NCI-H345 (cell line): ENCODE measurements at regions not wholly inside any gene's neighbourhood (a gene's known extent, or its start where the extent isn't known, plus 50 kb on each side); places are given as distances from the start of the nearest gene placed in this dataset.
"Not testable (repeated sequence)": the region's sequence is repeated elsewhere in the genome, so short reads cannot be mapped to it uniquely, and the experiment has no call there.

Experiments used
- DNase-seq: peaks from one replicate; lab custom pipeline; 2025; lab: John Stamatoyannopoulos, UW

DNA sequence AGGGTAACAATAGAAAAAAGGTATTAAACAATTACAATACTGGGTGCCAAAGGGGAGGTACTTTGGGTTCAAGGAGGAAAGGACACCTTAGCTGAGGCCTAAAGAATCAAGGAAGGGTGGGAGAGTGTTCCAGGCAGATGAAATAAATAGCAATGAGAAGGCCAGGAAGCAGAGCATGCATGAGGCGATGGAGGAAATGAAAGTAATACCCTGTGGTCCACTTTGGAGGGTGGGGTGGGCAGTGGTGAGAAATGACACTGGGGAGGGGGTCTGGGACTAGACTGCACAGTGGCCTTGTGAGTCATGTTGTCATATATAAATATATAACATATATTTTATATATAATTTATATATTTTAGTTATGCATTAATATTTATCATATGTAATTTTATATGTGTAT lies 55.9 kb downstream of the BHLHE40 start:
- DNase-seq = no peak

GRCh38 chr3:5035692-5036391 lies 56.6 kb downstream of the BHLHE40 start:
- no peak for DNase-seq

DNA sequence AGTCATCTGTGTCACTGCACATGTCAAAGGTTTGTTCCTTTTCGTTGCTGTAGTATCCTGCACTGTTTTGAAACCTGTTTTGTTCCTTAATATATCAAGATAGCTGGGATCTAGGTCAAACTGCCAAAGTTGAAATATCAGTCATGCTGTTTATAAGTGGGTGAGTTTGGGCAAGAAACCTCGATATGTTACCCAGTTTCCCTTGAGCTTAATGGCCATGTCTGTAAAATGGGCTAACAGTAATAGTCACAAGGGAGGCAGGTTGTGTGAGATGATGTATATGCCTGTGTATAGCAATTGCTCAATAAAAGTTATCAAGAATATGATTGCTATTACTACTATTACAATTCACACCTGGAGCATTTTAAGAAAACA lies 57.1 kb downstream of the BHLHE40 start:
- no peak for DNase-seq

GRCh38 chr3:5036858-5037257 lies 57.6 kb downstream of the BHLHE40 start:
- DNase-seq = no peak

DNA sequence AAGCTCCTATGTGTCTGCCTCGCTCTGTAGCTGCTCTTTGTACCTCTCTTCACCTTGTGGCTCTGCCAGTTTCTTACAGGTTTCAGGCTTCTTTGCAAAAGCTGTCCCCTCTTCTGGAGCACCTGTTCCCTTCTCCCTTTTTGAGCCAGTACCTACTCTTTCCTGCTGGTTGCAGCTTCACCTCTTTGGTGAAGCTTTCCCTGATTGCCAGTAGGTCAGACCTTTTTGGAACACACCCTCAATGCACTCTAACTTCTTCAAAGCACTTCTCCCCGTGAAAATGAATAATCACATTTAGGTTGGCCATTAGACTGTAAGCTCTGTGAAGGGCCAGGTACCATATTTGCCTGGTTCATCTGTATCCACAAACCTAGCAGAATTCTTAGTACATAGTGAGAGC lies 60.3 kb downstream of the BHLHE40 start:
- DNase-seq = no peak

- DNase-seq = no peak
Measured at GRCh38 chr3:5041315-5041714, 62.1 kb downstream of the BHLHE40 start.

DNA sequence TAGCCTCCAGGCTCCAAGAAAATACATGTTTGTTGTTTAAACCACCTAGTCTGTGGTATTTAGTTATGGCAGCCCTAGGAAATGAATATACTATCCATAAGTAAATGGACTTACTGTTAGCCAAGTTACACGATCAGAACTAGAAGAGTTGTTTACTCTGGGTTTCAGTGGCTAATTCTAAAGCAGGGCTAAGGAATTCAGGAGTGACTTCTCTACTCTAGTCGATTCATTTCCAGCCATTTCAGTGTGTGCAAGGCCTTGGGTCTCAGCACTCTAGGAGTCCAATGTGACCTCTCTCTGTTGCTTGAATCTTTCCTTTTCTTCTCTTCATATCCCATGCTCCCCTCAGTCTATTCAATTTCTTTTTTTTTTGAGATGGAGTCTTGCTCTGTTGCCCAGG lies 66.7 kb downstream of the BHLHE40 start:
- DNase-seq = no peak

- peak; percentile 39 for DNase-seq
Measured at GRCh38 chr3:5047764-5048419, 68.7 kb downstream of the BHLHE40 start.

- DNase-seq = no peak
Measured at GRCh38 chr3:5051772-5052171, 70.3 kb upstream of the ARL8B start.

DNA sequence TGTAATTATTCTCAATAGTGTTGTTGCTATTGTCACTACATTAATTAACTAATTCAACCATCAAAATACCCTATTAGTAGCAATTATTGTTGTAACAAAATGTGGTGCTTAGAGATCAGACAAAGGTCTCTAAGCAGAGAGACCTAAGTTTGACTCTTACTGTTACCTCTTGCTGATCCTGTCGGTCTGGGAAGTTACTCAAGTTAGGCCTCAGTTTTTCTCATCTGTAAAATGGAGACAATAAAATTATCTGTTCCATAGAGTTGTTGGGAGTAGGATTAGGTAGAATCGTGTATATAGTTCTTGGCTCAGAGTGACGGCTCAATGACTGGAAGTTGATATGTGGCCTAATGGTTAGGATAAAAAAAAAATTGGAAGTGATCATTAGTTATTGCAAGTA lies 69.8 kb upstream of the ARL8B start:
- DNase-seq = no peak

DNA sequence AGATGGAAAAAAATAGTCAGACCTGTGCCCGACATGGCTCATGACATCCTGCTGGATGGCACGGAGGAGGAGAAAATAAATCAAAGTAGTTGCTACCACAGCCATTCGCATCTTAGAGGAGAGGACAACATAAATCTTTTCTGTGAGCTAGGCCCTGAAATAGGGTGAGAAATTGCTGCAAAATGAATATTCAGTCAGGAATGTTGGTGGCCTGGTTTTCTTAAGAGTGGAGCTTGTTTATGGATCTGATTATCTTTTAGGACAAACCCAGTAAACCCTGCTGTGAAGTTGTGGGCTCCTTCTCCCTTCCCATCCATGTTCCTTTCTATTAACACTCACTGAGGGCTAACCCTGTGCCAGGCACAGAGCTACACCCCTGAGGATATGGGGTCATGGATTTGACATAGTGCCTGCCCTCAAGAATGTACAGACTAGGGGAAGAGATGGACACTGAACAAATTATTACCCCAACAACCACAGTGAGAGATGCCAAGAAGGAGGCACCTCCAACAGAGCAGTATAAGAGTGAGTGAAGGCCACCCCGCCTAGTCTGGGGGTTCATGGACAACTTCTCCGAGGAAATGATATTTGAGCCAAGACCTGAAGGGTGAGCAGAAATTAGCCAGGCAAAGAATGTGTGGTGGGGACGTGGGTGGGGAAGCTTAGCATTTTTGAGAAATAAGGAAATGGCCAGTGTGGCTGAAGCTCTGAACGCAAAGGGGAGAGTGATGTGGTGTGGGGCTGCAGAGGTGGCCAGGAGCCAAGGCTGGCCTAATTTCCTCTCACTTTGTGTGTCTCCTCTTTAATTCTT lies 68.9 kb upstream of the ARL8B start:
- no peak for DNase-seq

- no peak for DNase-seq
Measured at GRCh38 chr3:5054098-5054497, 68.0 kb upstream of the ARL8B start.

GRCh38 chr3:5054579-5054978 lies 67.5 kb upstream of the ARL8B start:
- DNase-seq = not testable (repeated sequence)

DNA sequence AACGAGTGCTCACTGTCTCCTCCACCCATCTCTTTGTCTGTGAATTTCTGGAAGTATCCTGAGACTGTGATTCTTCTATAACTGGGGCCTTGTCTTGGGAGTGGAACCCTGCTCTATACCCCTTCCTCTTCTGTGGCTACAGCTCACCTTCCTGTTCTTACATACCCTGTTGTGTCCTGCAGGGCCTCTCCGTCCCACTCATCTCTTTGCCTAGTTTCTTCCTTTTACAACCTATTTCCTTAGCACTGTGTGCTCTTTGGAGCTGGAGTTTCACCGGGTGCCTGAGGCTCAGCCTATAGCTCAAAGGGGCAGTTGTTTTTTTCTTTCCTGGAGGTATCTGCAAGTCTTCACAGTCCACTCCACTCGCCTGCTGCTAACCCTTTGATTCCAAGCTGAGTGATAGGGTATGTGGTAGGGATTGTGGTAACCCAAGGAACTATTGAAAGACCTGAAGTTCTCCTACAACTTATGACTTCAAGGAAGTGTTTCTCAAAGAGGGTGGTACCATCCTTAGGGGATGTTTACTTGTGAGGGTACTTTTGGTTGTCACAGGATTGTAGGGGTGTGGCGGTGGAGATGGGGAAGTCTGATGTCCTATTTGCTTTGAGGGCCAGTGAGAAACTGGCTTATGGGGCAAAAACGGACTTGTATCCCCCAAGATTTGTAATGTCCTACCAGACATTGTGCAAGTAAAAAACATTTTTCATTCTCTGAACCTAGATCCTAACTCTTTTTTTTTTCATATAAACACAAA lies 66.6 kb upstream of the ARL8B start:
- no peak for DNase-seq

DNA sequence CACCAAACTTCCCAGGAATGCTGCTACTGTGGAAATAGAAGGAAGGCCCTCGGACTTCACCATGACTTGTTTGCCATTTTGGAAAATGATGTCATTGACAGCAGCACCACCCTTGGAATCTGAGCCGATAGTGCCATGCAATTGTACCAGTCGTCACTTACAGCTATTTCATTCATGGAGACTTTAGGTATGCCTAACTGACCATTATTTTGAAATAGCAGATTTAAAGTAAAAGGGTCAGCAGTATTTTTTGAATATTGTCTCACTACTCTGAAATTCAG lies 66.0 kb upstream of the ARL8B start:
- DNase-seq = no peak

DNA sequence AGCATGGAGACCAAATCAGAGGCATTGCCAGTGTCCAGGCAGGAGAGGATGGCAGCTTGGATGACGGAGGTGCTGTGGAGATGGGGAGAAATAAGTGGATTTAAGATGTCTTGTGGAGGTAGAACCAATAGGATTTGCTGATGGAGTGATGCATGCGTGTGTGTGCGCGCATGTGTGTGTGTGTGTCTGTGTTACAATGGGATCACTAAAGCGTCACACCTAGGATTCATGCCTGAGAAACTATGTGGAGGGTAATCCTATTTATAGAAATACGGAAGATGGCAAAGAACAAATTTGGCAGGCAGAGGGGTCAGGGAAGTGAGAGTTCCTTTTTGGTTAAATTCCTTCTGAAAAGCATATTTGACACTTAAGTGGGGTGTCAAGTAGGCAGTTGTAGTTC lies 64.8 kb upstream of the ARL8B start:
- DNase-seq = no peak

GRCh38 chr3:5057857-5058324 lies 64.2 kb upstream of the ARL8B start:
- DNase-seq = peak; percentile 30

- no peak for DNase-seq
Measured at GRCh38 chr3:5058471-5058951, 63.6 kb upstream of the ARL8B start.

GRCh38 chr3:5059782-5060181 lies 62.3 kb upstream of the ARL8B start:
- DNase-seq = no peak

DNA sequence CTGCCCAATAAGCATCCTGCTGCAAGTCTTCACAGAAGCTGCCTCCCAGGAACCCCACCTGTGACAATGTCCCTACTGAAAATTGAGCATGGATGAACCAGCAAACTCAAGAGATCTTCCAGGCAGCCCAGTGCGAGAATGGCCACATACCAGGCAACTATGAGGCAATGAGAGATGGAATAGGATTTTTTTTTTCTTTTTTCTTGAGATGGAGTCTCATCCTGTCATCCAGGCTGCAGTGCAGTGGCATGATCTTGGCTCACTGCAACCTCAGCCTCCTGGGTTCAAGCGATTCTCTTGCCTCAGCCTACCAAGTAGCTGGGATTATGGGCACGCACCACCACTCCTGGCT lies 60.9 kb upstream of the ARL8B start:
- no peak for DNase-seq

DNA sequence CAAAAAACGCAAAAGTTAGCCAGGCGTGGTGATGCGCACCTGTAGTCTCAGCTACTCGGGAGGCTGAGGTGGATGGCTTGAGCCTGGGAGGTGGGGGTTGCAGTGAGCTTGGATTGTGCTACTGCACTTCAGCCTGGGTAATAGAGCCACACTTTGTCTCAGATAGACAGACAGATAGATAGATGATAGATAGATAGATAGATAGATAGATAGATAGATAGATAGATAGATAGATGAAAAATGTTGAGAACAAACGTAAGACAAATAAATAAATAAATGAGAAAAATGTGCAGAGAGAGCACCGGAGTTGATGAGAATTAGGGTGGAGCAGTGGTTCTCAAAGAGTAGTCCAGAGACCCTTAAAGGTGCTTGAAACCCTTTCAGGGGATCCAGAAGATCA lies 58.4 kb upstream of the ARL8B start:
- DNase-seq = no peak

DNA sequence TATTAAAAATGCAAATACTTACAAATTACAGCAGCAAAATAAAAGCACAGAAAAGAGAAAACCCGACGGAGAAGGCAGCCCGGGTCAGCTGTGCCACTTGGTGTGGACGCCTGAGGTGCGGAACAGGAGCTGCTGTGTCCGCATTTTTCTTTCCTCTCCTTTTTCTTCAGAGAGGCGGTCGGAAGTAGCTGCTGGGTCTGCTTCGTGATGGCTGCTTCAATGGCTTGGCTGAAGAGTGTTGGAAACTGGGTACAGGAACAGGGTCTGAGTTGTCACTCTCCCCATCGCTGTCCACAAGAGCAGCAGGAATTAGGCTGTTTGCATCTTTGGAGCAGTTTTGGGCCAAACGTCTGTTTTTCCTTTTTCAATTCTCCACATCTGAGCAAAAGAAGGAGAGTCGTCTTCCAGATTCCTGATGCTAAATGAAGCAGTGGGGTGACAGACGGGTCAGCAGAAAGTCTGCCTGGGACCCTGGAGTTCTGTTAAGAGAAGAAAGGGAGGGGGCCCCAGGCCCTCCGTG lies 53.5 kb upstream of the ARL8B start:
- DNase-seq = no peak
